Cardiac muscle cell (in vitro differentiated cells and primary cell): ENCODE measurements at regions not wholly inside any gene's neighbourhood (a gene's known extent, or its start where the extent isn't known, plus 50 kb on each side); places are given as distances from the start of the nearest gene placed in this dataset.

Experiments used
- DNase-seq, 2 donors: peaks; one replicate each; pipeline versions ENCODE4 v3.0.0 to v3.0.0-alpha.2; 2010 to 2017; ENCODE audit warnings: low read depth in 1 of 2, low spot score in 1 of 2
- H3K27ac ChIP-seq: fragments of 200-600 bp; sonication (generic); 2 replicates; pipeline ENCODE4 v1.5.1; 2016
- H3K27me3 ChIP-seq: fragments of 200-600 bp; sonication (generic); 2 replicates; pipeline ENCODE4 v1.6.0; 2016; ENCODE audit warnings: control low read depth
- H3K36me3 ChIP-seq: fragments of 200-600 bp; sonication (generic); 2 replicates; pipeline ENCODE4 v1.5.1; 2016; ENCODE audit warnings: control low read depth
- H3K4me1 ChIP-seq: fragments of 200-600 bp; sonication (generic); 2 replicates; pipeline ENCODE4 v1.8.1; 2017; ENCODE audit warnings: low read depth, mild to moderate bottlenecking, mixed run types
- H3K4me3 ChIP-seq: fragments of 200-600 bp; sonication (generic); 2 replicates; pipeline ENCODE4 v1.5.1; 2016; ENCODE audit warnings: mild to moderate bottlenecking
- H3K9me3 ChIP-seq: fragments of 200-600 bp; sonication (generic); 2 replicates; pipeline ENCODE4 v1.5.1; 2017; ENCODE audit warnings: low read depth, mild to moderate bottlenecking, control low read depth
- CTCF ChIP-seq: IDR thresholded peaks from 2 replicates; pipeline ENCODE4 v1.5.1; 2012; ENCODE audit warnings: low read depth, mild to moderate bottlenecking, low read length

GRCh38 chr14:99011385-99011784, 260.6 kb downstream of the BCL11B start:
- DNase-seq: no peak
- H3K36me3 ChIP-seq: no peaks in the 10 kb centered on the region
- TF ChIP-seq CTCF: no peak

GRCh38 chr14:99012703-99013102, 259.3 kb downstream of the BCL11B start:
- DNase-seq: no peak
- Histone ChIP-seq H3K4me3 (no peak overlapping the region), H3K4me1 (no peaks in the 10 kb centered on the region), H3K27me3 (no peaks in the 10 kb centered on the region), H3K27ac (no peak overlapping the region), H3K36me3 (no peaks in the 10 kb centered on the region), H3K9me3 (no peaks in the 10 kb centered on the region)
- no peak for TF ChIP-seq CTCF

More at GRCh38 chr14:99011385-99011784, 260.6 kb downstream of the BCL11B start:
- Histone ChIP-seq H3K4me1 (no peaks in the 10 kb centered on the region), H3K4me3 (no peak overlapping the region), H3K27ac (no peak overlapping the region), H3K27me3 (no peaks in the 10 kb centered on the region), H3K9me3 (no peaks in the 10 kb centered on the region)

GRCh38 chr14:99015833-99016232, 256.2 kb downstream of the BCL11B start:
- Histone ChIP-seq H3K9me3 (no peaks in the 10 kb centered on the region), H3K4me3 (no peak overlapping the region), H3K36me3 (no peaks in the 10 kb centered on the region), H3K4me1 (no peaks in the 10 kb centered on the region), H3K27ac (no peak overlapping the region), H3K27me3 (no peaks in the 10 kb centered on the region)
- no peak for TF ChIP-seq CTCF
- DNase-seq: no peak

GRCh38 chr14:99023371-99023770, 248.6 kb downstream of the BCL11B start:
- Histone ChIP-seq H3K4me3 (no peak overlapping the region), H3K36me3 (no peaks in the 10 kb centered on the region), H3K4me1 (no peaks in the 10 kb centered on the region), H3K9me3 (no peaks in the 10 kb centered on the region), H3K27me3 (no peaks in the 10 kb centered on the region), H3K27ac (no peak overlapping the region)
- DNase-seq: no peak
- no peak for TF ChIP-seq CTCF

GRCh38 chr14:99024926-99025325, 247.1 kb downstream of the BCL11B start:
- DNase-seq: no peak
- Histone ChIP-seq H3K36me3 (no peaks in the 10 kb centered on the region), H3K4me3 (no peak overlapping the region), H3K27ac (no peak overlapping the region), H3K27me3 (no peaks in the 10 kb centered on the region), H3K9me3 (no peaks in the 10 kb centered on the region), H3K4me1 (no peaks in the 10 kb centered on the region)
- no peak for TF ChIP-seq CTCF

GRCh38 chr14:99025418-99025817, 246.6 kb downstream of the BCL11B start:
- Histone ChIP-seq H3K4me1 (no peaks in the 10 kb centered on the region), H3K36me3 (no peaks in the 10 kb centered on the region), H3K27ac (no peak overlapping the region), H3K27me3 (no peaks in the 10 kb centered on the region), H3K9me3 (no peaks in the 10 kb centered on the region), H3K4me3 (no peak overlapping the region)
- TF ChIP-seq CTCF: no peak
- DNase-seq: no peak
